HepG2 (cell line): ENCODE measurements at regions not wholly inside any gene's neighbourhood (a gene's known extent, or its start where the extent isn't known, plus 50 kb on each side); places are given as distances from the start of the nearest gene placed in this dataset.

Experiments
- ATAC-seq: fragments of 200-7000 bp; cut with Tn5 transposase; 3 replicates; pipeline ENCODE4 v1.9.1; 2020; ENCODE audit warnings: mild to moderate bottlenecking, moderate library complexity
- BruUV-seq: library from RNA; stranded (reverse); fragments of 400-500 nt; replicated peaks from 2 replicates; lab custom pipeline; 2021; lab: Mats Ljungman, UMichigan
- CTCF ChIA-PET: fragments of 300-600 bp; formaldehyde crosslinking; extraction: SDS; loops from one replicate; lab custom pipeline; 2021; ENCODE audit warnings: low total read pairs, inconsistent platforms, low intra/inter-chr PET ratio; lab: Yijun Ruan, JAX
- POLR2A ChIA-PET: fragments of 350-600 bp; sonication (Branson Sonifier 250); formaldehyde crosslinking; loops from one replicate; lab custom pipeline; 2020; ENCODE audit warnings: antibody characterized with exemption, inconsistent platforms; lab: Yijun Ruan, JAX
- DNase-seq: peaks from one replicate; pipeline ENCODE4 v3.0.0-alpha.2; 2015; ENCODE audit warnings: low spot score
- FAIRE-seq: peaks from 3 replicates; lab custom pipeline; 2011; peaks lifted over from hg19 to GRCh38; lab: Jason Lieb, UNC
- H2AFZ ChIP-seq: one replicate; pipeline ENCODE4 v1.6.1; 2011; ENCODE audit warnings: low read length, inconsistent platforms
- H3K27ac ChIP-seq: fragments of 300-600 bp; 3 replicates; pipeline ENCODE4 v1.8.0; 2011; ENCODE audit warnings: mixed run types, mild to moderate bottlenecking, mixed read lengths, low read length, inconsistent platforms; ENCODE audit not compliant: insufficient read depth; ENCODE audit errors: extremely low read length
- H3K27me3 ChIP-seq, 2 experiments: fragments of 200-600 bp in 1 of 2; 2 replicates in 1 of 2; 3 replicates in 1 of 2; pipeline versions ENCODE4 v1.6.0 to v1.8.0; 2011; ENCODE audit warnings: low read length in 2 of 2, mild to moderate bottlenecking in 2 of 2, moderate library complexity in 2 of 2, inconsistent platforms in 1 of 2; ENCODE audit not compliant: insufficient read depth in 2 of 2, control insufficient read depth in 1 of 2
- H3K36me3 ChIP-seq, 2 experiments: fragments of 200-600 bp in 1 of 2; replicated peaks in 1 of 2; 2 replicates in 1 of 2; 3 replicates in 1 of 2; pipeline versions ENCODE4 v1.5.1 to v1.8.0; 2011; ENCODE audit warnings: low read length in 2 of 2, inconsistent platforms in 1 of 2; ENCODE audit not compliant: insufficient read depth in 2 of 2, control insufficient read depth in 1 of 2
- H3K4me1 ChIP-seq: 2 replicates; pipeline ENCODE4 v1.5.1; 2012; ENCODE audit warnings: low read length, inconsistent platforms; ENCODE audit not compliant: insufficient read depth
- H3K4me2 ChIP-seq: 2 replicates; pipeline ENCODE4 v1.6.0; 2011; ENCODE audit warnings: low read depth, low read length, inconsistent platforms
- H3K4me3 ChIP-seq, 3 experiments: fragments of 200-600 bp in 1 of 3; sonication (generic), shearing (Covaris generic) in 1 of 3; replicated peaks in 1 of 3; 2 replicates each; pipeline ENCODE4 v1.5.1; 2011 to 2016; ENCODE audit warnings: low read length in 3 of 3, inconsistent platforms in 2 of 3, low read depth in 2 of 3, mild to moderate bottlenecking in 2 of 3, control low read depth in 1 of 3, mixed read lengths in 1 of 3; ENCODE audit not compliant: insufficient read depth in 1 of 3
- H3K79me2 ChIP-seq: one replicate; pipeline ENCODE4 v1.6.1; 2011; ENCODE audit warnings: low read length, inconsistent platforms; ENCODE audit not compliant: insufficient read depth
- H3K9ac ChIP-seq: 2 replicates; pipeline ENCODE4 v1.6.0; 2011; ENCODE audit warnings: mild to moderate bottlenecking, low read depth, low read length, inconsistent platforms; ENCODE audit not compliant: insufficient read depth
- H3K9me3 ChIP-seq: 2 replicates; pipeline ENCODE4 v1.5.1; 2012; ENCODE audit warnings: mild to moderate bottlenecking, low read length
- H4K20me1 ChIP-seq: 2 replicates; pipeline ENCODE4 v1.6.0; 2011; ENCODE audit warnings: inconsistent platforms, mild to moderate bottlenecking, low read length, moderate library complexity; ENCODE audit not compliant: insufficient read depth
- EP300 ChIP-seq, 3 experiments: sonication (generic) in 1 of 3; formaldehyde crosslinking in 1 of 3; IDR thresholded peaks; 2 replicates each; pipeline versions ENCODE4 v1.5.1 to v1.6.1; 2011 to 2020; ENCODE audit warnings: low read depth in 2 of 3, low read length in 2 of 3, borderline replicate concordance in 1 of 3, improper control_type of control experiment in 1 of 3, mild to moderate bottlenecking in 1 of 3, missing genetic modification reagents in 1 of 3, moderate library complexity in 1 of 3
- GATAD2A ChIP-seq: IDR thresholded peaks from 2 replicates; pipeline ENCODE4 v1.6.1; 2016
- HNRNPL ChIP-seq: fragments of 200-400 bp; formaldehyde crosslinking; IDR thresholded peaks from 2 replicates; pipeline ENCODE4 v1.6.1; 2017; ENCODE audit warnings: mild to moderate bottlenecking, low read depth, low read length
- KLF13 ChIP-seq: sonication (generic); formaldehyde crosslinking; IDR thresholded peaks from 2 replicates; pipeline ENCODE4 v1.4.0; 2020; ENCODE audit warnings: mild to moderate bottlenecking, missing genetic modification reagents
- MXD4 ChIP-seq: IDR thresholded peaks from 2 replicates; pipeline ENCODE4 v1.6.1; 2016; ENCODE audit warnings: mild to moderate bottlenecking, missing biosample characterization, missing genetic modification reagents
- NCOA5 ChIP-seq: sonication (generic); formaldehyde crosslinking; IDR thresholded peaks from 2 replicates; pipeline ENCODE4 v1.4.0; 2020; ENCODE audit warnings: missing genetic modification reagents
- SP1 ChIP-seq, 2 experiments: fragments of 450-650 bp in 1 of 2; sonication (generic) in 1 of 2; formaldehyde crosslinking in 1 of 2; IDR thresholded peaks; 2 replicates each; pipeline versions ENCODE4 v1.4.0 to v1.6.1; 2016 to 2020; ENCODE audit warnings: missing genetic modification reagents in 1 of 2
- WIZ ChIP-seq: sonication (generic); formaldehyde crosslinking; IDR thresholded peaks from 2 replicates; pipeline ENCODE4 v1.5.1; 2020; ENCODE audit warnings: mild to moderate bottlenecking, missing genetic modification reagents
- ZNF138 ChIP-seq: sonication (generic); formaldehyde crosslinking; IDR thresholded peaks from 2 replicates; pipeline ENCODE4 v1.5.0; 2020; ENCODE audit warnings: mild to moderate bottlenecking, low read depth, missing genetic modification reagents
- ZSCAN21 ChIP-seq: sonication (generic); formaldehyde crosslinking; IDR thresholded peaks from 2 replicates; pipeline ENCODE4 v1.8.0; 2022; ENCODE audit warnings: mild to moderate bottlenecking, missing genetic modification reagents, moderate library complexity, borderline replicate concordance
- ZSCAN25 ChIP-seq: sonication (generic); formaldehyde crosslinking; IDR thresholded peaks from 2 replicates; pipeline ENCODE4 v1.8.0; 2022; ENCODE audit warnings: mild to moderate bottlenecking, missing genetic modification reagents
- WGBS: methylation state at CpG from one replicate; pipeline ENCODE4 v1.1.6; 2017; ENCODE audit warnings: low lambda C conversion rate; 5-methylcytosine and 5-hydroxymethylcytosine counted together
- in situ Hi-C: cut with HindIII; loops from 2 replicates; pipeline ENCODE4 v1.10.0; 2017; ENCODE audit warnings: low pct_unique_long_range_greater_than_20kb; ENCODE audit not compliant: extremely low pct_ligation_motif_present
- intact Hi-C: fragments of 100-400 bp; cut with micrococcal nuclease; formaldehyde crosslinking; loops from one replicate; pipeline ENCODE4 v1.10.0; 2022; ENCODE audit not compliant: unreplicated experiment
- TF ChIP-seq, protein P1 (sequence below): IDR thresholded peaks from 2 replicates; pipeline ENCODE4 v1.6.1; 2012; ENCODE audit warnings: inconsistent platforms
- TF ChIP-seq, protein P2 (sequence below): sonication (generic); formaldehyde crosslinking; IDR thresholded peaks from 2 replicates; pipeline ENCODE4 v1.4.0; 2020; ENCODE audit warnings: low read depth, mild to moderate bottlenecking, missing genetic modification reagents

DNA sequence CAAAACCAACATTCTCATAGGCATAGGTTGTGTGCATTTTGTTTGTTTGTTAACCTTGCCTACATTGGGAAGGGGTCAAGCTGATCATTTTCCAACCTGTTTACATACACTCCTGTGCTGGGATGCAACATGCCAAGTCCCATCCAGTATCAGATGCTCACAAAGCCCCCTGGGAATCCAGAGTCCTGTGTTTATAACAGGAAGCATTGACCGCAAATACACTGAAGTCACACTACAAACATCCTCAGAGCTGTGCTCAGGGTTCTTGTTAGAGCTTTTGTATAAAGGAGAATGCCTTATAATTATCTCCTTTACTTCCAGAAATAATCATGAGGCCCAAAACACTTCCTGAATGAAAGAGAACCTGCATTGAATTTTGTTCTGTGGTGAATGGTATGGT, 488.7 kb upstream of the TCF4 start:
- H3K9me3 ChIP-seq, result peaks cover 90% of the 10 kb centered on the region
- 0% methylated on average over 1 of the region's 1 CpG for WGBS
- H4K20me1 ChIP-seq, result no peaks in the 10 kb centered on the region
- ChIA-PET CTCF (no interaction called here), POLR2A (no interaction called here)
- BruUV-seq, result no TSS peak
- no peaks in the 10 kb centered on the region for H3K36me3 ChIP-seq
- intact Hi-C loops, result no loop called here
- in situ Hi-C loops, result no loop called here
- DNase-seq (no peak), ATAC-seq (no peak), FAIRE-seq (no peak)
- no peak overlapping the region for H3K27ac ChIP-seq
- no peaks in the 10 kb centered on the region for H3K4me1 ChIP-seq
- no peaks in the 10 kb centered on the region; a peak in 1 of 5 replicates for H3K27me3 ChIP-seq
- H3K9ac ChIP-seq, result no peak overlapping the region
- no peak overlapping the region for H3K4me3 ChIP-seq
- no peak overlapping the region for H2AFZ ChIP-seq
- no peaks in the 10 kb centered on the region for H3K79me2 ChIP-seq
- H3K4me2 ChIP-seq, result no peak overlapping the region
- TF ChIP-seq KLF13 (no peak), EP300 (IDR thresholded peaks at IDR 0.05; ENCODE audit: low read depth in 2 of 2, low read length in 2 of 2) (no peak), EP300 (CRISPR knock-in tag; IDR thresholded peaks at IDR 0.05; ENCODE audit: borderline replicate concordance) (no peak), SP1 (IDR thresholded peaks at IDR 0.05) (no peak), SP1 (CRISPR knock-in tag; IDR thresholded peaks at IDR 0.05) (no peak), ZSCAN25 (CRISPR knock-in tag) (no peak), NCOA5 (no peak), MXD4 (no peak), ZSCAN21 (CRISPR knock-in tag) (no peak), HNRNPL (no peak), GATAD2A (no peak), WIZ (CRISPR knock-in tag) (no peak), ZNF138 (no peak)
- TF ChIP-seq, protein P1, sequence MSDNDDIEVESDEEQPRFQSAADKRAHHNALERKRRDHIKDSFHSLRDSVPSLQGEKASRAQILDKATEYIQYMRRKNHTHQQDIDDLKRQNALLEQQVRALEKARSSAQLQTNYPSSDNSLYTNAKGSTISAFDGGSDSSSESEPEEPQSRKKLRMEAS, result no peak
- TF ChIP-seq, protein P2, sequence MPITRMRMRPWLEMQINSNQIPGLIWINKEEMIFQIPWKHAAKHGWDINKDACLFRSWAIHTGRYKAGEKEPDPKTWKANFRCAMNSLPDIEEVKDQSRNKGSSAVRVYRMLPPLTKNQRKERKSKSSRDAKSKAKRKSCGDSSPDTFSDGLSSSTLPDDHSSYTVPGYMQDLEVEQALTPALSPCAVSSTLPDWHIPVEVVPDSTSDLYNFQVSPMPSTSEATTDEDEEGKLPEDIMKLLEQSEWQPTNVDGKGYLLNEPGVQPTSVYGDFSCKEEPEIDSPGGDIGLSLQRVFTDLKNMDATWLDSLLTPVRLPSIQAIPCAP (CRISPR knock-in tag), result no peak
